ENCODE measurements at regions not wholly inside any gene's neighbourhood (a gene's known extent, or its start where the extent isn't known, plus 50 kb on each side); places are given as distances from the start of the nearest gene placed in this dataset.
"Not testable (repeated sequence)": the region's sequence is repeated elsewhere in the genome, so short reads cannot be mapped to it uniquely, and the experiment has no call there.

DNA sequence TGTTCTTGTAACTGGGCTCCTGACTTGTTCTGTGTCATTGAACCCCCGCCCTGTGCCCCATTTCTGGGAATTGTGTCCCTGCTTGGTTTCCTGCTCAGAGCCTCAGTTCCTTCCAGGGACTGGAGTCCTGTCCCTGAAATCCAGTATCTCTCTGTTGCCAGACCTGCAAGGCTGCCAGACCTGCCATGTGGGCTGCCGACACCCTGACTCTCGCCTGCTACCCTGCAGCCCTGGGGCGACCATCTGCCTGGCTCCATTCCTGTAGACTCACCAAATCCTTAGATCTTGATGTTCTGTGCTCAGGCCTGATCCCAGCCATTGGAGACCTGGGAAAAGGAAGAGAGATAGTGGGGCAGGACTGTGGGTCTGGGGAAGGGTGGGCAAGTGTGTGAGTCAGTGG is 383.3 kb upstream of the PROX1 start:
- DNase-seq = no peak

DNA sequence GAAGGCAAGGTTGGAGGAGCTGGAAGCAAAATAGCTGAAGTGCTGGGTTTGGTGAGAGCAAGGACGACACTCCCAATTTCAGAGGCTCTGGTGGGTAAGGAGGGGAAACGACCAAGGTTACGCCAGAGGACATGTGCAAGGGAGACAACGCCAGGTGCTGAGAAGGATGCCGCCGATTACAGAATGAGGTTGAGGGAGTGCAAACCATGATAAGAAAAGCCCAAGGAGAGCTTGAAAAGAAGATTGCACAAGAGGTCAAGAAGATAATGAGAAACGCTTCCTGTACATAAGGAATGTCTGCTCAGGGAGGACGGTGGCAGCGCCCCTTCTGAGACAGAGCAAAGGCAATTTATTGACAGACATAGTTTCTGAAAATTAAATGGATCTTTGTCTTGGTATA is 382.0 kb upstream of the PROX1 start:
- DNase-seq = no peak

More for the DNA sequence above, 383.3 kb upstream of the PROX1 start:
- intact Hi-C loops (cut with DNase I) = no loop called here

GRCh38 chr1:213606252-213606820 is 381.4 kb upstream of the PROX1 start:
- intact Hi-C loops (cut with DNase I) = no loop called here

More for the DNA sequence above, 382.0 kb upstream of the PROX1 start:
- intact Hi-C loops (cut with DNase I) = no loop called here

DNA sequence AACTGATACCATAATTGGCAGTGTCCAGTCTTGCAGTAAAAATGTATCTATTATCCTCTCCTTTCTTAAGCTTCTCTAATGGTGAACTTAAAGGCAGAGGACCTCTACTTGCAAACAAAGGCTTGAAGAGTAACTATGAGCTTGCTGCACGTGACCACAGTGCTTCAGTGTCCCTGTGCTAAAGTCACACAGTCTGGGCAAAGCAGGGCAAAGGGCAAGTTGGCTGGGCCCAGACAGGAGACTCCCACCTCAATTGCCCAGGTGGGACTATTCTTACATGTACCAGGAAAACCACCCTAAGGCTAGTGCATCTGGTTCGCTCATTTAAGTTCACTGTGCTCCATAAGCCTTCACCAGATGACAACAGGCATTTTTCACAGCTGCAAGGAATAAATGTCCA is 374.2 kb upstream of the PROX1 start:
- no peak for DNase-seq
- intact Hi-C loops (cut with DNase I) = no loop called here

More at GRCh38 chr1:213606252-213606820, 381.4 kb upstream of the PROX1 start:
- DNase-seq = no peak

- intact Hi-C loops (cut with DNase I) = no loop called here
- no peak for DNase-seq
These were observed 372.4 kb upstream of the PROX1 start for GRCh38 chr1:213615226-213615916.

- DNase-seq = no peak
- intact Hi-C loops (cut with DNase I) = no loop called here
These were observed 370.6 kb upstream of the PROX1 start for GRCh38 chr1:213617133-213617532.

- no peak for DNase-seq
- intact Hi-C loops (cut with DNase I) = no loop called here
These were observed 369.7 kb upstream of the PROX1 start for GRCh38 chr1:213618094-213618493.

- intact Hi-C loops (cut with DNase I) = no loop called here
- no peak for DNase-seq
These were observed 368.7 kb upstream of the PROX1 start for GRCh38 chr1:213619026-213619425.

DNA sequence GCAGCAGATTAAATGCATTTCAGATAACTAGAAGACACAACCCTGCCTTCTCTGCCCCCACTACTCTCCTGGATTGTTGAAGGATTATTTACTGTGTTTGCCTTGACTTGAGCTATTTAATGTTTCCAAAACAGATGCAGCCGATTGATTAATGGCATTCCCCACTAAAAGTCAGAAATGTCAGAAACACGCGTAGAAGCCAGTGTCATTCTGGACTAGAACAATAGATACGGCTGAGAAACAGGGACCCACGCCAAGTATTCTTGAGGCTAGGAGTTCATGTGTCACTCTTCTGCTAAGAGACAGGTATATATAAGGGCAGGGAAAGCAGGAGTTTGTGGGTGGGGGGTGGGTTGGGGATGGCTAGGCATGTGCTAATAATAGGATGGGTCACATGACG is 366.7 kb upstream of the PROX1 start:
- DNase-seq = no peak
- intact Hi-C loops (cut with DNase I) = no loop called here

- intact Hi-C loops (cut with DNase I) = no loop called here
- DNase-seq = no peak
These were observed 365.3 kb upstream of the PROX1 start for GRCh38 chr1:213622365-213623063.

- no peak for DNase-seq
- intact Hi-C loops (cut with DNase I) = no loop called here
These were observed 364.6 kb upstream of the PROX1 start for GRCh38 chr1:213623064-213623581.

- no peak for DNase-seq
- intact Hi-C loops (cut with DNase I) = no loop called here
These were observed 363.9 kb upstream of the PROX1 start for GRCh38 chr1:213623862-213624261.

- DNase-seq; intact Hi-C loops (cut with DNase I): not testable (repeated sequence)
These were observed 351.0 kb upstream of the PROX1 start for GRCh38 chr1:213636778-213637177.

GRCh38 chr1:213641312-213641711 is 346.5 kb upstream of the PROX1 start:
- intact Hi-C loops (cut with DNase I) = no loop called here
- DNase-seq = no peak

DNA sequence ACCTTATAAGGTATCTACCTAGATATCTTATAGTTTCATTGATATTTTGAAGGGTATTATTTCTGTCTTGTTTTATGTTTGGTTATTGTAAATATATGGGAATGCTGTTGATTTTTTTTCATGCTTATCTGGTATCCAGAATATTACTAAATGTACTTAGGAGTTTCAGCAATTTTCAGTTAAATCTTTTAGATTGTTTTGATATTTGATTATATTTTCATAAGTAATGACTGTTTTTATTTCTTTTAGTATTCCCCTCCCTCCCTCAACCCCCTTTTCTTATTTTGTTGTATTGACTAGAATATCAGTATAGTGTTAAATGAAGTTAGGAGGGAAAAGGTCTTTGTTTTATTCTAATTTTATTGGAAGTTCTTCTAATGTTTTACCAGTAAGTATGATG is 344.4 kb upstream of the PROX1 start:
- intact Hi-C loops (cut with DNase I) = no loop called here
- DNase-seq = no peak

DNA sequence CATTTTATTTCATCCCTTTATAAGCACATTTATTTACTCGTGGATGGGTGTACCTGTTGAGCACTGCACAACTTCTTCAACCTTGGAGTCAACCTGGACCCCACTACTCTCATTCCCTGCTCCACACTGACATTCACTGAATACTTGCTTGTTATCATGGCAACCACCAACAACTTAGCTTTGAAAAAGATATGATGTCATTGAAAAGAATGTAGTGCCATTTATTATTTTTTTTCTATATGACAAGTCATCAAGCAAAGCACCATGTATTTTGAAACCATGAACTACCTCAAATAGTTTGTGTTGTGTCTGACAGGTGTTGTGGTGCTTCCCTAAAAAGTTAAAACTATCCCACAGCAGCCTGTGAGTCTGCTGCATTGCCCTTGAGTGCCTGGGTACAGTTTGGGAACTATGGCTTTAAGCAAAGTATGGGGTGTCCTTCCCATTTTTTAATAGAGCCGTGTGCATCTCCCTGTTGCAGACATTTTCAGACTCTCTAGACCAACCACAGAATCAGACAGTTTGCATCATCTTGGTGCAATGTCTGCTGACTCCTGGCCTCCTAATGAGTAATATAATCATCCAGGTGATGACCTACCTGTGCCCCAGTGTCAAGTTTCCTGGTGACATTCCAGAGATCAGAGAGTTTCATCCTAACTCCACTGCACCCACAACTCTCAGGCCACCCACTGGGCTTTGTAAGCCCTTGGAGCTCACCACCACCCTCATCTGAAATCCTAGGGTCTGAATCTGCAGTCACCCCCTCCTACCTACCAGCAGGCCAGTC is 339.7 kb upstream of the PROX1 start:
- no peak for DNase-seq
- intact Hi-C loops (cut with DNase I) = no loop called here

DNA sequence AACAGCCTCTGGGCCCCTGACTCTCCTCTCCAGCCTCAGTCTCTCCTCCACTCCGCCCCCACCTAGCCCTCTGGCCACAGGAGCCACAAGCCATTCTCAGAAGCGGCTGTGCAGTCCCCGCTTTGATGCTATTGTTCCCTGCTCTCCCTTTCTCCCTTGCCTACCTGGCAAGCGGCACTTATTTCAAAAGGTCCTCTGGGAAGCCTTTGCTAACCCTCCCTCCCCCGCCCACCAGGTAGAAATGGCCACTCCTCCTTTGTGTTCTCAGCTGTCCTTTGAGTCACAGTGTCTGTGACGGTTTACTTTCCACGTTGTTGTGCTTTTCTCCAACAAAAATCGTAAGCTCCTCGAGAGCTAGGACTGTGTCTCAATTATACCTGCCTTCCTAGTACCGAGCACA is 338.4 kb upstream of the PROX1 start:
- DNase-seq = no peak
- intact Hi-C loops (cut with DNase I) = no loop called here

- no peak for DNase-seq
- intact Hi-C loops (cut with DNase I) = no loop called here
These were observed 337.2 kb upstream of the PROX1 start for GRCh38 chr1:213650603-213651002.

DNA sequence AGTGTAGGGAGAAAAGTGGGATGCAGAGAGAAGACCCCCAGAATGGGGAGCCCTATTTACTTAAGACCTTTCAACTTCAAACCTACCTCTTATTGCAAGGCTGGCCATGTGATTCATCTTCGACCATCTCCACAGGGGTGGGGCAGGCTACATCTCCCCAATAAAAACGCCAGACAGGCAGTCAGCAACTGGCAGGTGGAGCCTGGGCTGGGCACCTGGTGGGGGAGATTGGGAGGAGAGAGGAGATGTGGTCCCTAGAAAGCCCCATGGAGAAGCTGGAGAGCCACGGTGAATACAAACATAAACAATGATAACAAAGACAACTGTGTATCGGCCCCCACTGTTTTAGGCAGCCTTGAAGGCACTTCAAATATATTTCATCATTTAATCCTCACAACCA is 336.7 kb upstream of the PROX1 start:
- no peak for DNase-seq
- intact Hi-C loops (cut with DNase I) = no loop called here

- intact Hi-C loops (cut with DNase I) = no loop called here
- DNase-seq = no peak
These were observed 335.7 kb upstream of the PROX1 start for GRCh38 chr1:213652109-213652508.
